Caco-2 (cell line): ENCODE measurements at regions not wholly inside any gene's neighbourhood (a gene's known extent, or its start where the extent isn't known, plus 50 kb on each side); places are given as distances from the start of the nearest gene placed in this dataset.

Source experiments
- BruUV-seq: library from RNA; stranded (reverse); fragments of 400-500 nt; replicated peaks from 2 replicates; lab custom pipeline; 2021; lab: Mats Ljungman, UMichigan
- CTCF ChIA-PET: fragments of 300-600 bp; sonication (Branson Sonifier 250); formaldehyde crosslinking; loops from one replicate; lab custom pipeline; 2022; ENCODE audit warnings: antibody characterized with exemption; lab: Charles Lee
- POLR2A ChIA-PET: fragments of 300-600 bp; sonication (Branson Sonifier 250); formaldehyde crosslinking; loops from one replicate; lab custom pipeline; 2022; ENCODE audit warnings: antibody characterized with exemption; lab: Charles Lee
- DNase-seq, 2 experiments: peaks; one replicate each; pipeline versions ENCODE4 v3.0.0 to v3.0.0-alpha.2; 2020 to 2022
- H3K27me3 ChIP-seq: replicated peaks from 2 replicates; pipeline ENCODE4 v1.6.0; 2011; ENCODE audit warnings: low read length; ENCODE audit not compliant: control insufficient read depth, insufficient read depth
- H3K36me3 ChIP-seq: 2 replicates; pipeline ENCODE4 v1.5.1; 2011; ENCODE audit warnings: low read length; ENCODE audit not compliant: control insufficient read depth, insufficient read depth
- H3K4me1 ChIP-seq: fragments of 250-450 bp; sonication (Bioruptor Pico); 2 replicates; pipeline ENCODE4 v1.5.1; 2020; ENCODE audit warnings: mild to moderate bottlenecking
- H3K4me3 ChIP-seq: 2 replicates; pipeline ENCODE4 v1.5.1; 2011; ENCODE audit warnings: low read depth, mild to moderate bottlenecking, control low read depth, low read length
- H3K9me3 ChIP-seq: fragments of 250-450 bp; sonication (Bioruptor Pico); 2 replicates; pipeline ENCODE4 v1.5.1; 2020; ENCODE audit warnings: mild to moderate bottlenecking, moderate library complexity
- H3K27ac Mint-ChIP-seq: one replicate; pipeline ENCODE4 v1.8.0; 2022; ENCODE audit warnings: mixed read lengths; ENCODE audit not compliant: unreplicated experiment
- H3K27me3 Mint-ChIP-seq: one replicate; pipeline ENCODE4 v1.8.0; 2022; ENCODE audit warnings: mixed read lengths; ENCODE audit not compliant: insufficient read depth, unreplicated experiment
- H3K36me3 Mint-ChIP-seq: one replicate; pipeline ENCODE4 v1.8.0; 2022; ENCODE audit warnings: mild to moderate bottlenecking, mixed read lengths; ENCODE audit not compliant: insufficient read depth, unreplicated experiment
- H3K4me1 Mint-ChIP-seq: one replicate; pipeline ENCODE4 v1.8.0; 2022; ENCODE audit warnings: low read depth, mixed read lengths; ENCODE audit not compliant: unreplicated experiment
- H3K4me3 Mint-ChIP-seq: one replicate; pipeline ENCODE4 v1.8.0; 2022; ENCODE audit warnings: mild to moderate bottlenecking, moderate library complexity, mixed read lengths; ENCODE audit not compliant: unreplicated experiment
- H3K9me3 Mint-ChIP-seq: one replicate; pipeline ENCODE4 v1.8.0; 2022; ENCODE audit warnings: mixed read lengths; ENCODE audit not compliant: unreplicated experiment
- intact Hi-C: fragments of 100-400 bp; cut with micrococcal nuclease; formaldehyde crosslinking; loops from one replicate; pipeline ENCODE4 v1.10.0; 2022; ENCODE audit not compliant: unreplicated experiment
- TF ChIP-seq, protein P1 (sequence below), 2 experiments: fragments of 200-600 bp in 1 of 2; IDR thresholded peaks; 1 replicate in 1 of 2; 2 replicates in 1 of 2; pipeline versions ENCODE4 v1.5.1 to v1.8.0; 2011 to 2022; ENCODE audit warnings: antibody characterized with exemption in 1 of 2, control low read depth in 1 of 2, inconsistent platforms in 1 of 2, low read depth in 1 of 2, low read length in 1 of 2, mild to moderate bottlenecking in 1 of 2, moderate library complexity in 1 of 2; ENCODE audit not compliant: insufficient read depth in 1 of 2, severe bottlenecking in 1 of 2, unreplicated experiment in 1 of 2

DNA sequence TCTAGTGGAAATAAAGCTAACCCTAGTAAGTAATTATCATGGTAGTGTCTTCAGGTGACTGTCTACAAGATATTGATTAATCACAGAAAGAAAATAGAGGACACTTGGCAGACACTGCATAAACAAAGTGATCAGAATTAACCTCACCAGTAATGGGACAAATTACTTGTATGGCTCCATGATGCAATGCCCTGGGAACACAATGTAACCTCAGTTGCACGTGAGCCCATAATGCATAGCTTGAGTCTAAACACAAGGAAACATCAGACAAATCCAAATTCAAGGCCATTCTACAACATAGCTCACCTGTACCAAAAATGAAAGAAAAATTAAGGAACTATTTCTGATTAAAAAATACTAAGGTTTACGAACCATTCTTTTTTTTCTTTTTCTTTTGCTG is 92.4 kb upstream of the SSTR4 start:
- no peaks in the 10 kb centered on the region for H3K36me3 Mint-ChIP-seq
- H3K27me3 ChIP-seq: no peaks in the 10 kb centered on the region; the same call in 1 of the 2 replicates
- intact Hi-C loops: no loop called here
- ChIA-PET CTCF (interaction anchor here (1.3 kb wide), 1 partner anchor 20 kb away, joined by 3 read pairs; no protein-coding TSS in a partner anchor), POLR2A (no interaction called here)
- no peaks in the 10 kb centered on the region for H3K4me1 Mint-ChIP-seq
- no peaks in the 10 kb centered on the region for H3K9me3 Mint-ChIP-seq
- no peak overlapping the region for H3K4me3 Mint-ChIP-seq
- no peaks in the 10 kb centered on the region for H3K27me3 Mint-ChIP-seq
- no peak for DNase-seq
- BruUV-seq: no TSS peak
- H3K36me3 ChIP-seq: no peaks in the 10 kb centered on the region
- no peak overlapping the region for H3K4me3 ChIP-seq
- H3K27ac Mint-ChIP-seq: no peak overlapping the region
- TF ChIP-seq, protein P1, sequence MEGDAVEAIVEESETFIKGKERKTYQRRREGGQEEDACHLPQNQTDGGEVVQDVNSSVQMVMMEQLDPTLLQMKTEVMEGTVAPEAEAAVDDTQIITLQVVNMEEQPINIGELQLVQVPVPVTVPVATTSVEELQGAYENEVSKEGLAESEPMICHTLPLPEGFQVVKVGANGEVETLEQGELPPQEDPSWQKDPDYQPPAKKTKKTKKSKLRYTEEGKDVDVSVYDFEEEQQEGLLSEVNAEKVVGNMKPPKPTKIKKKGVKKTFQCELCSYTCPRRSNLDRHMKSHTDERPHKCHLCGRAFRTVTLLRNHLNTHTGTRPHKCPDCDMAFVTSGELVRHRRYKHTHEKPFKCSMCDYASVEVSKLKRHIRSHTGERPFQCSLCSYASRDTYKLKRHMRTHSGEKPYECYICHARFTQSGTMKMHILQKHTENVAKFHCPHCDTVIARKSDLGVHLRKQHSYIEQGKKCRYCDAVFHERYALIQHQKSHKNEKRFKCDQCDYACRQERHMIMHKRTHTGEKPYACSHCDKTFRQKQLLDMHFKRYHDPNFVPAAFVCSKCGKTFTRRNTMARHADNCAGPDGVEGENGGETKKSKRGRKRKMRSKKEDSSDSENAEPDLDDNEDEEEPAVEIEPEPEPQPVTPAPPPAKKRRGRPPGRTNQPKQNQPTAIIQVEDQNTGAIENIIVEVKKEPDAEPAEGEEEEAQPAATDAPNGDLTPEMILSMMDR (IDR thresholded peaks at IDR 0.05; ENCODE audit: insufficient read depth in 1 of 2, low read depth in 1 of 2, low read length in 1 of 2, severe bottlenecking in 1 of 2, unreplicated experiment in 1 of 2): no peak
- no peaks in the 10 kb centered on the region for H3K4me1 ChIP-seq
- H3K9me3 ChIP-seq: no peaks in the 10 kb centered on the region

DNA sequence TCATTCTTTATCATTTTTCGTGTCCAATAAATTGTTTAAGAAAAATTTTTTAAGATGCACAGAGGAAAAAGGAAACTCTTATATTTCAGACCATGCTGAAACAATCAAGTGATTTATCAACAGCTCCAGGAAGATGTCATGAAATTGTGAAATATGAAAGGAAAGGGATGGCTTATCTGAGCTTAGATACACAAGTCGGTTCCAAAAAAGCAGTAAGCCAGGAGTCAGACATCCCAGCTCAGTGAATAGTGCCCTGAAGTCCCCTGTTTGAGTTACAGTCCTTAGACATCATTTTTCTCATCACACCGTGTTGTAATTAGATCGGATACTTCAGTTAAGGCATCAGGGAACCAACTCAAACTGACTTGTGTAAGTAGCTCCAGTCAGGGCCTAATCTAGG is 91.0 kb upstream of the SSTR4 start:
- BruUV-seq: no TSS peak
- no peaks in the 10 kb centered on the region for H3K4me1 ChIP-seq
- TF ChIP-seq, protein P1 (IDR thresholded peaks at IDR 0.05; ENCODE audit: insufficient read depth in 1 of 2, low read depth in 1 of 2, low read length in 1 of 2, severe bottlenecking in 1 of 2, unreplicated experiment in 1 of 2): no peak
- Mint-ChIP-seq H3K4me1 (no peaks in the 10 kb centered on the region), H3K27ac (no peak overlapping the region), H3K4me3 (no peak overlapping the region), H3K27me3 (no peaks in the 10 kb centered on the region), H3K9me3 (no peaks in the 10 kb centered on the region), H3K36me3 (no peaks in the 10 kb centered on the region)
- intact Hi-C loops: no loop called here
- POLR2A ChIA-PET: no interaction called here
- no peak for DNase-seq
- no peaks in the 10 kb centered on the region for H3K36me3 ChIP-seq
- no peaks in the 10 kb centered on the region for H3K9me3 ChIP-seq
- no peaks in the 10 kb centered on the region; the same call in 1 of the 2 replicates for H3K27me3 ChIP-seq
- no peak overlapping the region for H3K4me3 ChIP-seq
- CTCF ChIA-PET: no interaction called here

DNA sequence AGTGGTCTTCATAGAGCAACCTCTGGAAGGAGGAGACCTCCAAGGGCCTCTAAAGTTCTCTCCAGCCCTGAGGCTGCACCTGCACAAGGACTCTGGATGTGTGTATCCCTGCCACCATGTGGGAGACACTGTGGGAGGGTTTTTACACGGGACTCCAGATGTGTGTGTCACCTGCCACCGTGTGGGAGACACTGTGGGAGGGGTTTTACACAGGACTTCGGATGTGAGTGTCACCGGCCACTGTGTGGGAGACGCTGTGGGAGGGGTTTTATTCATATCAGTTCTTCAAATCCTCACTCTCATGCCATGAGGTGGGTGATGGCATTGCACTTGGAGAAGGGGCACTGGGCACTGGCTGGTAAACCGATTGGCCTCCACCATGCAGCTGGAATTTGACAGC is 90.2 kb upstream of the SSTR4 start:
- ChIA-PET CTCF (no interaction called here), POLR2A (no interaction called here)
- no TSS peak for BruUV-seq
- Histone ChIP-seq H3K4me1 (no peaks in the 10 kb centered on the region), H3K4me3 (no peak overlapping the region), H3K27me3 (no peaks in the 10 kb centered on the region; the same call in 1 of the 2 replicates), H3K36me3 (no peaks in the 10 kb centered on the region), H3K9me3 (no peaks in the 10 kb centered on the region)
- H3K36me3 Mint-ChIP-seq: no peaks in the 10 kb centered on the region
- no peak overlapping the region for H3K27ac Mint-ChIP-seq
- no peaks in the 10 kb centered on the region for H3K27me3 Mint-ChIP-seq
- no peak for DNase-seq
- no peaks in the 10 kb centered on the region for H3K9me3 Mint-ChIP-seq
- intact Hi-C loops: no loop called here
- no peak overlapping the region for H3K4me3 Mint-ChIP-seq
- H3K4me1 Mint-ChIP-seq: no peaks in the 10 kb centered on the region
- TF ChIP-seq, protein P1 (IDR thresholded peaks at IDR 0.05; ENCODE audit: insufficient read depth in 1 of 2, low read depth in 1 of 2, low read length in 1 of 2, severe bottlenecking in 1 of 2, unreplicated experiment in 1 of 2): no peak
